HG03097 (cell line): ENCODE measurements at regions not wholly inside any gene's neighbourhood (a gene's known extent, or its start where the extent isn't known, plus 50 kb on each side); places are given as distances from the start of the nearest gene placed in this dataset.

ENCODE experiments used
- ATAC-seq: cut with Tn5 transposase; IDR thresholded peaks from one replicate; pipeline ENCODE4 v1.9.1; 2021; ENCODE audit not compliant: unreplicated experiment, low FRiP score

- ATAC-seq, result no peak
Measured at GRCh38 chr4:182973511-182973911, 56.3 kb upstream of the DCTD start.

GRCh38 chr4:182971702-182972101 is 54.5 kb upstream of the DCTD start:
- ATAC-seq, result no peak

- peak; percentile 69 for ATAC-seq
Measured at GRCh38 chr4:182969651-182970279, 52.6 kb upstream of the DCTD start.

- no peak for ATAC-seq
Measured at GRCh38 chr4:182968917-182969650, 51.9 kb upstream of the DCTD start.

DNA sequence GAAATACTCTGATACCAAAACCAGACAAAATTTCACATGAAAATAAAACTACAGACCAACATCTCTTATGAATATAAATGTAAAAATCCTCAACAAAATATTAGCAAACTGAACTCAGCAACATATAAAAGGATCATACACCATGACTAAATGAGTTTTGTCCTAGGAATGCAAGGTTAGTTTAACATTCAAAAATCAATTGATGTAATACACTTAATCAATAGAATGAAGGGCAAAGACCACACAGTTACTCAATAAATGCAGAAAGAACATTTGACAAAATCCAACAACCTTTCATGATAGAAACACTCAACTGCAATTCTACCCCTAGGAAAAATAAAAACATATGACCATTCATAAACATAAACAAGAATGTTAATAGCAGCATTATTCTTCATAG is 50.2 kb upstream of the DCTD start:
- ATAC-seq, result no peak
